Retinal pigment epithelial cell (primary cell): ENCODE measurements at regions not wholly inside any gene's neighbourhood (a gene's known extent, or its start where the extent isn't known, plus 50 kb on each side); places are given as distances from the start of the nearest gene placed in this dataset.
"Not testable (repeated sequence)": the region's sequence is repeated elsewhere in the genome, so short reads cannot be mapped to it uniquely, and the experiment has no call there.

Experiments
- DNase-seq: peaks from one replicate; pipeline ENCODE4 v3.0.0-alpha.2; 2010; ENCODE audit warnings: low read depth
- H3K4me3 ChIP-seq: 2 replicates; pipeline ENCODE4 v1.5.1; 2011; ENCODE audit warnings: mild to moderate bottlenecking, low read length, control low read depth, moderate library complexity
- TF ChIP-seq, protein P1 (sequence below): conservative IDR thresholded peaks from 2 replicates; pipeline ENCODE4 v1.5.1; 2011; ENCODE audit warnings: low read depth, low read length, control low read depth, inconsistent platforms

DNA sequence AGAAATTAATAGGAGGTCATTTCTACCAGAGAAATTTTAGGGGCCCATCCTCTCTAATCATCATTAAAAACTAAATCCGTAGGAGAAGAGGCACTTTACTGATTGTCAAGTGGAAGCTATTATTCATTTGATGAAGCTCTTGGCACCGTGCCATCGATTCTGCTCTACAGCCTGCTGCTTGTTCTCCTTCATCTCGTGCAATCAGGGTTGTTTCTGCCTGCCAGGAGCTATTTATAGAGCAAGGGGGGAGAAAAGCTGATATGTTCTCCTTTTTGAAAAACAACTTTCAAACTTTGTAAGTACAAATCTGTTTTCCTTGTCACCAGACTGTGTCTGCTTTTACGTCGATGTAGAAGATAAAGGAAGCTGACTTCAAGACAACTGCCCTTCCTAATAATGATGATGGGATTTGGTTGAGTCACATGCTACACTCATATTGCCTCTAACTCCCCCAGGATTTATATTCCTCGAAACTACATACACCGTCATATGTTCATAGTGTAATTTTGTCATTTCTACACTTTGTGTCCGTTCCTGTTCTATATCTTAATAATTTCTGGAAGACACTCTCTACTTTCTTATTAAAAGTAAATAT lies 169.6 kb upstream of the LHX8 start:
- TF ChIP-seq, protein P1, sequence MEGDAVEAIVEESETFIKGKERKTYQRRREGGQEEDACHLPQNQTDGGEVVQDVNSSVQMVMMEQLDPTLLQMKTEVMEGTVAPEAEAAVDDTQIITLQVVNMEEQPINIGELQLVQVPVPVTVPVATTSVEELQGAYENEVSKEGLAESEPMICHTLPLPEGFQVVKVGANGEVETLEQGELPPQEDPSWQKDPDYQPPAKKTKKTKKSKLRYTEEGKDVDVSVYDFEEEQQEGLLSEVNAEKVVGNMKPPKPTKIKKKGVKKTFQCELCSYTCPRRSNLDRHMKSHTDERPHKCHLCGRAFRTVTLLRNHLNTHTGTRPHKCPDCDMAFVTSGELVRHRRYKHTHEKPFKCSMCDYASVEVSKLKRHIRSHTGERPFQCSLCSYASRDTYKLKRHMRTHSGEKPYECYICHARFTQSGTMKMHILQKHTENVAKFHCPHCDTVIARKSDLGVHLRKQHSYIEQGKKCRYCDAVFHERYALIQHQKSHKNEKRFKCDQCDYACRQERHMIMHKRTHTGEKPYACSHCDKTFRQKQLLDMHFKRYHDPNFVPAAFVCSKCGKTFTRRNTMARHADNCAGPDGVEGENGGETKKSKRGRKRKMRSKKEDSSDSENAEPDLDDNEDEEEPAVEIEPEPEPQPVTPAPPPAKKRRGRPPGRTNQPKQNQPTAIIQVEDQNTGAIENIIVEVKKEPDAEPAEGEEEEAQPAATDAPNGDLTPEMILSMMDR, result no peak
- DNase-seq, result peak; percentile 20
- H3K4me3 ChIP-seq, result no peak overlapping the region

DNA sequence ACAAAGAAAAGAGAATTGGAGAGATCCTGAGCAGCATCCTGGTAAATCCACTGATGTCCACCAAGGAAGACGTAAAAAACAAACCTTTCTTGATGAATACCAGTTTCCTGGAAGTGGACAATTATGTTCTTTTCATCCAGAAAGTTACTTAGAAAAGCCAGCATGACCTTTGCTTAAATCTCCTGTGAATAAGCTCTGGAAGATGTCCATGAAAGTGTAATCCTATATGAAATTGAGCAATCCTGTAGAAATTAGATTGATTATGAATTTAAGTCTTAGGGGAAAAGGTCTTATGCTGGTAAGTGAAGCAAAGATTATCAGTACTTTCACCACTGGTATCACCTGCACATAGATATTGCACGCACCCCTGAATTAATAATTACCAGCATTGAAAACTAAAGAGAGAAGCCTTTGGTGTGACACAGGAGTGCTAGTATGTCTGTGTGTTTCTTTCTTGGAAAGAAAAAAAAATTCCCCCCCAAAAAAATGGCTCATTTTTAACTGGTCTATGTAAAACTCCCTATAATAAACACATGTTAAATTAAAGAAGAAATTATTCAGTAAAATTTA lies 164.5 kb upstream of the LHX8 start:
- no peak overlapping the region for H3K4me3 ChIP-seq
- no peak for DNase-seq
- TF ChIP-seq, protein P1, result no peak

DNA sequence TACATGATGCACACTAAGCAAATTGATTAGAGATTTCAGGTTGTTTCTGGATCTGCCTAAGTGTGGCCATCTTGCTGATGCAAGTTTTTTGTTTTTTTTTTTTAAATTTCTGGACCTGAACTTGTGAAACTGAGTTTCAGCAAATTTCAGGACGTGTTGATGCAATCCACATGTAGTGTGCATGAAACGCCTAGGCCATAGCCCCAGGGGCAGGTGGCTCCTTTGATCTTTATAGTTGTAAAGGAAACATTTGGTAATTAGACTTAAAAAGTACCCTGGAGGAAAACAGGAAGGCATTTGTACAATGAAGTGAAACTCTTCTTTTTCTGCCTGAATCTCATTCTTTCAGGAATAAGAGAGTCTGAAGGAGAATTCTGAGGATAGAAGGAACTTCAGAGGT lies 162.2 kb upstream of the LHX8 start:
- TF ChIP-seq, protein P1, result no peak
- DNase-seq, result no peak
- H3K4me3 ChIP-seq, result no peak overlapping the region

DNA sequence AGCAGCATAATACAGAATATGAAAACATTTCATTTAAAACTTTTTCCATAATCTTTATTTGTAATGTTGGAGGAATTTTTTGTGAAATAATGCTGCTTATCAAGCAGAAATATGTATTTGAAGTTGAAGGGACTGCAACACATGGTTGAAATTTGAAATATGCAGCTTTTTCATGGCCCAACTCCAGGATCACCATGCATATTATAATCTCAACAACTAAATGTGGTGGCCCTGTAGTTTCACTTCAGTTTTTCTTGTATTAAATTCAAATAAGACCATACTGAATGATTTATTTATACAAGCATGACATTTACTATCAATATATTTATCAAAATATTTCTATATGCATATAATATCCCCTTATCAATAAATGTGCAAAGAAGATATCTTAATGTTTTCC lies 157.7 kb upstream of the LHX8 start:
- no peak overlapping the region for H3K4me3 ChIP-seq
- DNase-seq, result no peak
- TF ChIP-seq, protein P1, result no peak

DNA sequence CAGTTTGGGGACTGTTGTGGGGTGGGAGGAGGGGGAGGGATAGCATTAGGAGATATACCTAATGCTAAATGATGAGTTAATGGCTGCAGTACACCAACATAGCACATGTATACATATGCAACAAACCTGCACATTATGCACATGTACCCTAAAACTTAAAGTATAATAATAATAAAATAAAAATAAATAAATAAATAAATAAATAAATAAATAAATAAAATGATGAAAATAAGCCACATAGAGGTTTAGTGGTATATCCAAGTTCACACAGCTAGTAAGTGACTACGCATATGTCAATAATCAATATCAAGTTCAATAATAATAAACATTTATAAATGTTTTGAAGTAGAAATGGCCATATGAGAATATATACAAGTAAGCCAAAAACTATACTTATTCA lies 141.7 kb upstream of the LHX8 start:
- DNase-seq, H3K4me3 ChIP-seq: not testable (repeated sequence)

DNA sequence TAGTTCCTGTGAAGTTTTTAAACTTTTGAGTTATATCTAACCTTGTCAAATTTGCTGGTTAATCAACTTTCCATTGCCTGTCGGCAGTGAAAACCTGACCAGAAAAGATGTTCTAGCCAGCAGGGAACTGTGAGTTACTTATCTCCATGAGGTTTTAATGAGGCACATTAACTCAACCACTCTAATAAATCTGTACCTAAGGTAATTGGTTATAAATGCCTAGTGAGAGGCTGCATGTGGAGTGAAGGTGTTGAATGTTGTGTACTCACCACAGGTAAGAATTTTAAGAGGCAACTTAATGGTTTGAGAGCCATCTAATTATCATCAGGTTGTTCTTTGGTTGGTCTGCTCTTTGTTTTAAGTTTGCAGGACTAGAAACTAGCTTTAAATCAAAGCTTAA lies 138.4 kb upstream of the LHX8 start:
- no peak overlapping the region for H3K4me3 ChIP-seq
- DNase-seq, result no peak
- TF ChIP-seq, protein P1, result no peak

DNA sequence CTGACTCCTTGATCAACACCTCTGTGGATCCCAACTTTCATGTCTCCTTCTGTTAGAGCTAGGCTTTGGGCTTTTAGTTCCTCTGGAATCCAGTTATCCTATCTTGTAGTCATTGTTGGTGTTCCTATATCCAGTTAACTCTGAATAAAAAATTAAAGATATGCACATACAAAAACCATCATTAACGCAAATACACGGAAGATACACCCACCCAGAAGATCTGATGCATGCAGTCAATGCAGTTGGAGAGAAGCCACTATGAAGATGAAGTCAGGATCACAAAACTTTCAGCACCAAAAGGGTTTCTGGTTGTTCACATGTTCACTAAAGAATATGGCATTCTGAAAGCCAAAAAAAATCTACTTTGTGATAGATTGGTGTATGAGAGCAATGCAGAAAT lies 123.6 kb upstream of the LHX8 start:
- TF ChIP-seq, protein P1, result no peak
- DNase-seq, result no peak
- H3K4me3 ChIP-seq, result no peak overlapping the region
